GM21529 (cell line): ENCODE measurements at regions not wholly inside any gene's neighbourhood (a gene's known extent, or its start where the extent isn't known, plus 50 kb on each side); places are given as distances from the start of the nearest gene placed in this dataset.
"Not testable (repeated sequence)": the region's sequence is repeated elsewhere in the genome, so short reads cannot be mapped to it uniquely, and the experiment has no call there.

Source experiments
- ATAC-seq: cut with Tn5 transposase; IDR thresholded peaks from one replicate; pipeline ENCODE4 v1.9.1; 2021; ENCODE audit not compliant: unreplicated experiment

- no peak for ATAC-seq
Observed at GRCh38 chr10:52966904-52967303, 194.3 kb upstream of the MBL2 start.

GRCh38 chr10:52965938-52966401 is 193.4 kb upstream of the MBL2 start:
- peak; percentile 99 for ATAC-seq

DNA sequence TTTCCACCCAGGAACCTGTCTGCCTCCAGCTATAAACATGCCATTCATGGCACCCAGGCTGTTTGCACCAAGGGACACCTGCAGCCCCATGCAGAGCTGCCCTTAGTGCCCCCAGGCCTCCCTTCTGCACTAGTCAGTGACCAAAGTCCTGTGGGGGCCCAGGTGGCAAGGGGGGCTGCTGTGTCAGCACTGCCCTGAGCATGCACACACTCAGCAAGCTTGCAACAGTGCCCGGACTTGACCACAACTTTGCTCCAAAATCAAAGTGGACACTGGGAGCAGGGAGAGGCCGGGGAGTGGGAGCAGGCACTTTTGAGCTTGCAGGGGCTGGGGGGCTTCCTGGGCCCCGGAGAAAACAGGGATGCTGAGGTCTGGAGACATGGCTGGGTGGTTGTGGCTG is 192.9 kb upstream of the MBL2 start:
- ATAC-seq = peak; percentile 3

GRCh38 chr10:52961323-52961722 is 188.7 kb upstream of the MBL2 start:
- ATAC-seq = no peak

DNA sequence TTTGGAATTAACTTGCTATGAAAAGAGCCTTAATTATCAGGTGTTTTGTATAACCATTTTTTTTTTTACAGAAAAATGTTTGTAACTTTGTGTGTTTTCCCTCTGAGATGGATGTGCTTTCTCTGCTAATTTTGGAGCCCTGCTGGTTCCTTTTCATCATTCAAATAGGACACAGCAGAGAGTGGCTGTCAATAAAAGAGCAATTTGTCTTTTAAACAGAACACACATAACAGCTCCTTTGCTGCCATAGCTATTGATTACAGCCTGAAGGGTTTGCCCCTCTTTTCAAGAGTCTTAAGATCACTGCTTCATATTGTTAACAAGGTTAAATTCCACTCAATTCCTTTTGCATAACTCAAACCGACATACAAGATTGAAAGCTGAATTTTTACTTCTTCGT is 187.2 kb upstream of the MBL2 start:
- no peak for ATAC-seq

DNA sequence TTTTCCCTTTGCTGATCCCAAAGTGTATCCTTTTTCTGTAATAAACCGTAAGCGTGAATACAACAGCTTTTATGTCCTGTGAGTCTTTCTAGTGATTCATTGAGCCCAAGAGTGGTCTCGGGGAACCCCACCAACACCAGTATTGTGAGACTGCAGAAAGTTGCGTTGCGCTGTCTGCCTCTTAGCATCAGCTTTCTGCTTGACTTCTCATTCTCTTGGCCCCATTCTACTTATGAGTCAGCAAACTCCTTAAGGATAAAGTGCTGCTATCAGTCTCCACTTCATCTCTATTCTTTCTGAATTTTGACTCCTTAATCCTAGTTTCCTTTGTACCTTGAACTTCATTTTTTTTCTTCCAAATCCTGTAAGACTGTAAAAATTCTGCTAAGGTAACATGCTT is 184.3 kb upstream of the MBL2 start:
- ATAC-seq = no peak

DNA sequence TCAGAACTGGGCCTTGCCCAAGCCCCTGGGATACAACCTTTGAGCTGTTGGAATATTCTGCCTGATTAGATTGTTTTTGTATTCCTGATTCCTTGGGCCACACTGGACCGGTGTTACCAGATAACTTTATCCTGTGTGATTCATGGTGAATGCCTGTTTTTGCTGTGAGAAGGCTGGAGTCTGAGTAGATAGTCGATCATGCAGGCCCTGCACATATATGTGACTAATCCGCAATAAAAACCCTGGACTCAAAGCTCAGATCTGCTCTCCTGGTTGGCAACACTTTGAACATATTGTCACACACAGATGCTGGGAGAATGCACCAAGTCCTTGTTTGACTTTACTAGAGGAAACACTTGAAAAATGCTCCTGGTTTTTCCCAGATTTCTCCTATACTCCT is 183.9 kb upstream of the MBL2 start:
- no peak for ATAC-seq

DNA sequence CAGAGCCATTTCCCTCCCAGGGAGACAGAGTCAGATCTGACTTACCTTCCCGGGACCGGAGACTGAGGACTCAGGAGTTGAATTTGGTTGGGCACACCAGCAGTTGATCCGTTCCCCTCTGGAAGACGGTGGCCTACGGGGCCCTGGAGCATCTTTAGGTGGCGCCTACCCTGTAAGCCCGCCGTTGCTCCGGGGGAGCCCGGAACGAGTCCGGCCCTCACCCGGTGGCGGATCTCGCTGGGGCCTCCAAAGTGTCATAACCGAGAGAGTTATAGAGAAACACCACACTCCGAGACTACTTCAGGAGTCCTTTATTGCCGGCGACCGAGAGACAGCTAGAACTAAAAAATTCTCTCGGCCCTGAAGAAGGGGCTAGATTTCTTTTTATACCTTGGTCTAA is 182.8 kb upstream of the MBL2 start:
- no peak for ATAC-seq

DNA sequence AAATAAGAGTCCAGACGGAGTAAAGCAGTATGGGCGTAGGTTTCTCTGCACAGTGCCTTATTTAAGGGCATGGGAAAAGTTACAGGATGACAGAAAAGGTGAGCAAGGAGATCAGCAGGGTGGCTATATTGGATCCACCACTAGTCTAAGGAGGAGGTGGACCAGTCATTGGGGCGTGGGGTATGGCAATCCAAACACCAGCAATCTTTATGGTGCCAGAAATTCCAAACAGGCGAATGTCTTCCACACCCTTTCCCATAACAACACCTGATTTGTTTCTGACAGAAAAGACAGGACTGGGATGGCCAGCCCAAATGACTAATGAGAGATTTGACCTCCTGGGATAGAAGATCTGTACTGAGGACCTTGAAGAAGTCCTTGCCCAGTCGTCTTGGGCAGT is 181.8 kb upstream of the MBL2 start:
- ATAC-seq = no peak

GRCh38 chr10:52952391-52953055 is 179.9 kb upstream of the MBL2 start:
- no peak for ATAC-seq

GRCh38 chr10:52951824-52952223 is 179.2 kb upstream of the MBL2 start:
- ATAC-seq = peak; percentile 95

- no peak for ATAC-seq
Observed at GRCh38 chr10:52950578-52950977, 178.0 kb upstream of the MBL2 start.

GRCh38 chr10:52949899-52950298 is 177.3 kb upstream of the MBL2 start:
- no peak for ATAC-seq

- ATAC-seq = no peak
Observed at GRCh38 chr10:52946486-52946885, 173.9 kb upstream of the MBL2 start.

- not testable (repeated sequence) for ATAC-seq
Observed at GRCh38 chr10:52945521-52945920, 172.9 kb upstream of the MBL2 start.

DNA sequence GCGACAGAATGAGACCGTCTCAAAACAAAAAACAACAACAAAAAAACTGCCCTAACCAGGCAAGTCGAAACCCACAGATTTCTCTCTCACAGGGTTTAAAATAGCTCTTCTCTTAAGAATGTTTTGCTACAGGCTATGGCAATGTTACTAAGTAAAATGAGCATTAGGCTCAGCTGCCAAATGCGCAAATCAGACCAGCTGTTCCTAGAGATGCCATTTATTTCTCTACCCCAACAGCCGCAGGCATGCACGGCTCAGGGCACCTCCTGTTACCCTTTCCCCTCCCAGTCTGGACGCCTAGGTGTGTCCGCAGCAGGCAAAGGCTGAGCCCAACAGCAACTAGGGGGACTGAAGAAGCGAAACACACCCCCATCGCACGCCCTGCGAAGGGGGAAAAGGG is 168.3 kb upstream of the MBL2 start:
- ATAC-seq = no peak

- no peak for ATAC-seq
Observed at GRCh38 chr10:52939894-52940293, 167.3 kb upstream of the MBL2 start.

DNA sequence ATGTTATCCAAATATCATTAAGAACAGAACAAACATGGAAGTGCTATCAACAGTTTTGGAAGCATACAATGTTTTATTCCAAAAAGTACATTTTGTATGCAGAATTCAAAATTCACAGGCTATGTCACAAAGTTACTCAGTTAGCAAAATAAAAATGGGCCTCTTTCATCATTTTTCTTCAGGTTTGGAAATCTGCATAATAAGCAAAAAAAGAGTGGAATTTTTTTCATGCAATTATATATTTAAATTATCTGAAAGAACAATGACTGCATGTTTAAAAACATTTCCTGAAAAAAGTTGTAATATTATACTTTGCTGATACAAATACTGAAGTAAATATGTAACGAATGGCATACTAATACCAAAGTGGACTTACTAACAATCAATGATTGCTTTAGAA is 161.2 kb upstream of the MBL2 start:
- ATAC-seq = no peak

GRCh38 chr10:52927678-52928077 is 155.1 kb upstream of the MBL2 start:
- ATAC-seq = no peak

GRCh38 chr10:52923520-52923919 is 150.9 kb upstream of the MBL2 start:
- no peak for ATAC-seq

- peak; percentile 57 for ATAC-seq
Observed at GRCh38 chr10:52918714-52919305, 146.2 kb upstream of the MBL2 start.

DNA sequence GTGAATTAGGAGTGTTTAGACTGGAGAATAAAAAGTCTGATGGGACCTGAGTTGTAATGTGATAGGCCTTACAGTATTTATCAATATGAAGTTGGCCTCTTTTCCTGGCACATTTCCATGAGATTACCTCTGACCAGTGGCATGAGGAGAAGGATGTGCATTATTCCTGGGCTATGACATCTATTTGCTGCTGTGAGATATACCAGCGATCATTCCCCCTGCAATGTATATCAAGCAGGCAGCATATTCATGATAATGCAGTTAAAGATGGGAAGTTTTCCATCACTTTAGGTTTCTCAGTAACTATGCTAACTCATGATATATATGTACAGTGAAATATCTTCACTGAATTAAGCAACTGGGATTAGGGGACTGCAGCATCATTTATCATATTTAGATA is 142.8 kb upstream of the MBL2 start:
- ATAC-seq = no peak

DNA sequence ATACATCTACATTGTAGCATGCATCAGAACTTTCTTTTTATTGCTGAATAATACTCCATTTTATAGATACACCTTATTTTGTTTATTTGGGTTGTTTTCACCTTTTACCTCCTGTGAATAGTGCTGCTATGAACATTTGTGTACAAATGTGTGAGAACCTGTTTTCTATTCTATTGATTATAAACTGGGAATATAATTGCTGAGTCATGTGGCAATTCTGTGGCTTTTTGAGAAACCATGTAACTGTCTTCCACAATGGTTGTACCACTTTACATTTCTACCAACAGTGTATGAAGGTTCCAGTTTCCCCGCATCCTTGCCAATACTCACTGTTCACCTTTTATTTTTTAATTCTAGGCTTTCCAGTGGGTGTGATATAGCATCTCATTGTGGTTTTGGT is 138.6 kb upstream of the MBL2 start:
- ATAC-seq = no peak
